GM23248 (cell line): ENCODE measurements at regions not wholly inside any gene's neighbourhood (a gene's known extent, or its start where the extent isn't known, plus 50 kb on each side); places are given as distances from the start of the nearest gene placed in this dataset.

Experiments
- DNase-seq: peaks from one replicate; pipeline ENCODE4 v3.0.0-alpha.2; 2015
- H2AFZ ChIP-seq: fragments of 200-600 bp; sonication (generic); 2 replicates; pipeline ENCODE4 v1.6.1; 2016; ENCODE audit warnings: antibody characterized with exemption
- H3F3A ChIP-seq: fragments of 200-600 bp; sonication (generic); 2 replicates; pipeline ENCODE4 v1.6.1; 2016; ENCODE audit warnings: mild to moderate bottlenecking, antibody characterized with exemption, mixed run types; ENCODE audit not compliant: insufficient read depth
- H3K27ac ChIP-seq: fragments of 200-600 bp; sonication (generic); 2 replicates; pipeline ENCODE4 v1.5.1; 2016; ENCODE audit warnings: mild to moderate bottlenecking
- H3K27me3 ChIP-seq: fragments of 200-600 bp; sonication (generic); replicated peaks from 2 replicates; pipeline ENCODE4 v1.6.1; 2016; ENCODE audit warnings: mild to moderate bottlenecking; ENCODE audit not compliant: insufficient read depth
- H3K36me3 ChIP-seq: fragments of 200-600 bp; sonication (generic); 2 replicates; pipeline ENCODE4 v1.6.1; 2016; ENCODE audit warnings: low read depth, mild to moderate bottlenecking
- H3K4me1 ChIP-seq: fragments of 200-600 bp; sonication (generic); 2 replicates; pipeline ENCODE4 v1.6.1; 2016; ENCODE audit warnings: mild to moderate bottlenecking; ENCODE audit not compliant: insufficient read depth
- H3K4me2 ChIP-seq: fragments of 200-600 bp; sonication (generic); one replicate; pipeline ENCODE4 v1.6.1; 2016; ENCODE audit warnings: mild to moderate bottlenecking; ENCODE audit not compliant: unreplicated experiment
- H3K4me3 ChIP-seq: fragments of 200-600 bp; sonication (generic); 2 replicates; pipeline ENCODE4 v1.5.1; 2016; ENCODE audit warnings: mild to moderate bottlenecking
- H3K79me2 ChIP-seq: fragments of 200-600 bp; sonication (generic); 2 replicates; pipeline ENCODE4 v1.6.1; 2016; ENCODE audit warnings: mild to moderate bottlenecking; ENCODE audit not compliant: insufficient read depth
- H3K9ac ChIP-seq: fragments of 200-600 bp; sonication (generic); 2 replicates; pipeline ENCODE4 v1.6.1; 2016; ENCODE audit warnings: mild to moderate bottlenecking
- H3K9me2 ChIP-seq: fragments of 200-600 bp; sonication (generic); 2 replicates; pipeline ENCODE4 v1.6.1; 2016; ENCODE audit warnings: mixed run types, mild to moderate bottlenecking, moderate library complexity; ENCODE audit not compliant: insufficient read depth
- H3K9me3 ChIP-seq: fragments of 200-600 bp; sonication (generic); one replicate; pipeline ENCODE4 v1.6.1; 2017; ENCODE audit warnings: low read depth
- H4K20me1 ChIP-seq: fragments of 200-600 bp; sonication (generic); 2 replicates; pipeline ENCODE4 v1.6.0; 2016; ENCODE audit not compliant: insufficient read depth
- EZH2 ChIP-seq: fragments of 200-600 bp; sonication (generic); IDR thresholded peaks from 2 replicates; pipeline ENCODE4 v1.6.1; 2018; ENCODE audit warnings: antibody characterized with exemption, mild to moderate bottlenecking; ENCODE audit not compliant: insufficient read depth, poor library complexity, severe bottlenecking
- EZH2phosphoT487 ChIP-seq: fragments of 200-600 bp; sonication (generic); IDR thresholded peaks from 2 replicates; pipeline ENCODE4 v1.6.1; 2018; ENCODE audit warnings: antibody characterized with exemption, moderate library complexity, mild to moderate bottlenecking, low read depth; ENCODE audit not compliant: insufficient read depth
- WGBS, 2 experiments: methylation state at CpG; one replicate each; pipeline ENCODE4 v1.1.6; 2015 to 2017; ENCODE audit warnings: low lambda C conversion rate in 2 of 2, low coverage in 1 of 2; ENCODE audit errors: missing lambda C conversion rate in 2 of 2; 5-methylcytosine and 5-hydroxymethylcytosine counted together
- in situ Hi-C: fragments of 300-500 bp; cut with MboI; formaldehyde crosslinking; loops from 2 replicates; pipeline ENCODE4 v1.15.0; 2020

GRCh38 chr18:40566510-40566844 lies 1388.6 kb upstream of the PIK3C3 start:
- Histone ChIP-seq H3K27ac (no peak overlapping the region), H4K20me1 (no peaks in the 10 kb centered on the region), H2AFZ (no peak overlapping the region), H3K9ac (no peak overlapping the region), H3K36me3 (no peaks in the 10 kb centered on the region), H3K79me2 (no peaks in the 10 kb centered on the region), H3K4me1 (no peaks in the 10 kb centered on the region), H3K9me2 (no peaks in the 10 kb centered on the region), H3K4me3 (no peak overlapping the region), H3K9me3 (no peaks in the 10 kb centered on the region), H3K27me3 (no peaks in the 10 kb centered on the region), H3F3A (no peaks in the 10 kb centered on the region), H3K4me2 (no peak overlapping the region)
- 11 to 13% methylated on average over 1 of the region's 1 CpG for WGBS, 2 experiments
- in situ Hi-C loops = no loop called here
- TF ChIP-seq EZH2phosphoT487 (no peak), EZH2 (no peak)
- no peak for DNase-seq

- H3K36me3 ChIP-seq = no peaks in the 10 kb centered on the region
- no peaks in the 10 kb centered on the region for H3K27me3 ChIP-seq
- no peak overlapping the region for H3K4me2 ChIP-seq
- H3K9me2 ChIP-seq = no peaks in the 10 kb centered on the region
- no peak for DNase-seq
- in situ Hi-C loops = no loop called here
- H3K27ac ChIP-seq = no peak overlapping the region
- TF ChIP-seq EZH2 = no peak
- TF ChIP-seq EZH2phosphoT487 = no peak
- no peaks in the 10 kb centered on the region for H3K79me2 ChIP-seq
- H3K4me1 ChIP-seq = no peaks in the 10 kb centered on the region
- H3K9me3 ChIP-seq = no peaks in the 10 kb centered on the region
- H4K20me1 ChIP-seq = no peaks in the 10 kb centered on the region
- H2AFZ ChIP-seq = no peak overlapping the region
- no peak overlapping the region for H3K9ac ChIP-seq
- H3K4me3 ChIP-seq = no peak overlapping the region
- H3F3A ChIP-seq = no peaks in the 10 kb centered on the region
- WGBS, 2 experiments = 38 to 40% methylated on average over 2 of the region's 2 CpGs
These were observed 1389.1 kb upstream of the PIK3C3 start for GRCh38 chr18:40565805-40566509.

- H3K4me3 ChIP-seq = no peak overlapping the region
- WGBS, 2 experiments = 4 to 9% methylated on average over 3 of the region's 3 CpGs
- H3F3A ChIP-seq = no peaks in the 10 kb centered on the region
- no peaks in the 10 kb centered on the region for H3K9me3 ChIP-seq
- no peak overlapping the region for H2AFZ ChIP-seq
- no peaks in the 10 kb centered on the region for H3K79me2 ChIP-seq
- H3K27ac ChIP-seq = no peak overlapping the region
- H3K4me1 ChIP-seq = no peaks in the 10 kb centered on the region
- no peaks in the 10 kb centered on the region for H3K9me2 ChIP-seq
- no peaks in the 10 kb centered on the region for H3K36me3 ChIP-seq
- H4K20me1 ChIP-seq = no peaks in the 10 kb centered on the region
- no peaks in the 10 kb centered on the region for H3K27me3 ChIP-seq
- DNase-seq = no peak
- in situ Hi-C loops = no loop called here
- TF ChIP-seq EZH2 (no peak), EZH2phosphoT487 (no peak)
- H3K9ac ChIP-seq = no peak overlapping the region
- H3K4me2 ChIP-seq = no peak overlapping the region
These were observed 1395.5 kb upstream of the PIK3C3 start for GRCh38 chr18:40559556-40559955.

GRCh38 chr18:40558706-40559392 lies 1396.2 kb upstream of the PIK3C3 start:
- WGBS, 2 experiments = 25 to 26% methylated on average over 5 of the region's 5 CpGs
- H3K9me3 ChIP-seq = no peaks in the 10 kb centered on the region
- in situ Hi-C loops = no loop called here

More at GRCh38 chr18:40558706-40559392, 1396.2 kb upstream of the PIK3C3 start:
- no peaks in the 10 kb centered on the region for H3K79me2 ChIP-seq
- no peak overlapping the region for H3K9ac ChIP-seq
- no peaks in the 10 kb centered on the region for H3K36me3 ChIP-seq
- no peaks in the 10 kb centered on the region for H3F3A ChIP-seq
- H2AFZ ChIP-seq = no peak overlapping the region
- H3K27ac ChIP-seq = no peak overlapping the region
- no peak overlapping the region for H3K4me3 ChIP-seq
- TF ChIP-seq EZH2 (no peak), EZH2phosphoT487 (no peak)
- DNase-seq = no peak
- no peaks in the 10 kb centered on the region for H4K20me1 ChIP-seq
- no peaks in the 10 kb centered on the region for H3K9me2 ChIP-seq
- H3K4me1 ChIP-seq = no peaks in the 10 kb centered on the region
- no peak overlapping the region for H3K4me2 ChIP-seq
- no peaks in the 10 kb centered on the region for H3K27me3 ChIP-seq
